BJ (cell line): ENCODE measurements at regions not wholly inside any gene's neighbourhood (a gene's known extent, or its start where the extent isn't known, plus 50 kb on each side); places are given as distances from the start of the nearest gene placed in this dataset.

ENCODE experiments used
- CTCF ChIA-PET: fragments of 350-600 bp; formaldehyde crosslinking; extraction: SDS; loops from one replicate; lab custom pipeline; 2021; ENCODE audit warnings: antibody characterized with exemption, inconsistent platforms; lab: Yijun Ruan, JAX
- POLR2A ChIA-PET: fragments of 300-600 bp; sonication (Branson Sonifier 250); formaldehyde crosslinking; extraction: SDS; loops from one replicate; lab custom pipeline; 2021; ENCODE audit warnings: antibody characterized with exemption; lab: Charles Lee
- DNase-seq: peaks from one replicate; pipeline ENCODE4 v3.0.0-alpha.2; 2011; ENCODE audit warnings: low read depth
- H3K27me3 ChIP-seq: 2 replicates; pipeline ENCODE4 v1.6.0; 2011; ENCODE audit warnings: low read length; ENCODE audit not compliant: control insufficient read depth, insufficient read depth
- H3K36me3 ChIP-seq: 2 replicates; pipeline ENCODE4 v1.5.1; 2011; ENCODE audit warnings: low read length; ENCODE audit not compliant: control insufficient read depth, insufficient read depth
- H3K4me3 ChIP-seq: 2 replicates; pipeline ENCODE4 v1.5.1; 2011; ENCODE audit warnings: low read depth, mild to moderate bottlenecking, control low read depth, low read length
- CTCF ChIP-seq: IDR thresholded peaks from 2 replicates; pipeline ENCODE4 v1.5.1; 2011; ENCODE audit warnings: low read depth, mild to moderate bottlenecking, control low read depth, inconsistent platforms, low read length, moderate library complexity; ENCODE audit not compliant: insufficient read depth

GRCh38 chr1:90335558-90335957, 340.6 kb downstream of the ZNF326 start:
- no peaks in the 10 kb centered on the region for H3K36me3 ChIP-seq
- no peak for DNase-seq
- H3K4me3 ChIP-seq: no peak overlapping the region
- no peaks in the 10 kb centered on the region for H3K27me3 ChIP-seq
- TF ChIP-seq CTCF: no peak
- POLR2A ChIA-PET: no interaction called here
- CTCF ChIA-PET: no interaction called here

- Histone ChIP-seq H3K36me3 (no peaks in the 10 kb centered on the region), H3K27me3 (no peaks in the 10 kb centered on the region), H3K4me3 (no peak overlapping the region)
- ChIA-PET POLR2A (no interaction called here), CTCF (no interaction called here)
- TF ChIP-seq CTCF: no peak
- DNase-seq: no peak
These were observed 339.2 kb downstream of the ZNF326 start for GRCh38 chr1:90334137-90334536.

GRCh38 chr1:90325168-90325567, 330.3 kb downstream of the ZNF326 start:
- H3K36me3 ChIP-seq: no peaks in the 10 kb centered on the region
- H3K4me3 ChIP-seq: no peak overlapping the region
- TF ChIP-seq CTCF: no peak
- CTCF ChIA-PET: no interaction called here
- POLR2A ChIA-PET: no interaction called here
- no peak for DNase-seq
- no peaks in the 10 kb centered on the region for H3K27me3 ChIP-seq

GRCh38 chr1:90322186-90322585, 327.3 kb downstream of the ZNF326 start:
- ChIA-PET POLR2A (no interaction called here), CTCF (no interaction called here)
- no peak for TF ChIP-seq CTCF
- Histone ChIP-seq H3K36me3 (no peaks in the 10 kb centered on the region), H3K4me3 (no peak overlapping the region), H3K27me3 (no peaks in the 10 kb centered on the region)
- no peak for DNase-seq

- Histone ChIP-seq H3K27me3 (no peaks in the 10 kb centered on the region), H3K4me3 (no peak overlapping the region), H3K36me3 (no peaks in the 10 kb centered on the region)
- ChIA-PET POLR2A (no interaction called here), CTCF (no interaction called here)
- no peak for TF ChIP-seq CTCF
- DNase-seq: no peak
These were observed 325.0 kb downstream of the ZNF326 start for GRCh38 chr1:90319918-90320317.
